ENCODE measurements at regions not wholly inside any gene's neighbourhood (a gene's known extent, or its start where the extent isn't known, plus 50 kb on each side); places are given as distances from the start of the nearest gene placed in this dataset.
"Not testable (repeated sequence)": the region's sequence is repeated elsewhere in the genome, so short reads cannot be mapped to it uniquely, and the experiment has no call there.

GRCh38 chr13:40043764-40044163 is 388.3 kb downstream of the COG6 start:
- no peak for DNase-seq (ENCODE audit: low read depth)

GRCh38 chr13:40047322-40047771 is 391.9 kb downstream of the COG6 start:
- no peak for DNase-seq (ENCODE audit: low read depth)

GRCh38 chr13:40048551-40048950 is 393.1 kb downstream of the COG6 start:
- no peak for DNase-seq (ENCODE audit: low read depth)

- no peak for DNase-seq (ENCODE audit: low read depth)
Observed at GRCh38 chr13:40052954-40053353, 397.5 kb downstream of the COG6 start.

- DNase-seq (ENCODE audit: low read depth): no peak
Observed at GRCh38 chr13:40053401-40053800, 397.9 kb downstream of the COG6 start.

GRCh38 chr13:40054422-40054821 is 399.0 kb downstream of the COG6 start:
- DNase-seq (ENCODE audit: low read depth): not testable (repeated sequence)

GRCh38 chr13:40056898-40057619 is 401.6 kb downstream of the COG6 start:
- no peak for DNase-seq (ENCODE audit: low read depth)

- DNase-seq (ENCODE audit: low read depth): no peak
Observed at GRCh38 chr13:40058757-40059236, 403.3 kb downstream of the COG6 start.

- DNase-seq (ENCODE audit: low read depth): no peak
Observed at GRCh38 chr13:40059540-40060232, 404.2 kb downstream of the COG6 start.

- no peak for DNase-seq (ENCODE audit: low read depth)
Observed at GRCh38 chr13:40060296-40061007, 405.0 kb downstream of the COG6 start.

- no peak for DNase-seq (ENCODE audit: low read depth)
Observed at GRCh38 chr13:40061466-40062450, 406.3 kb downstream of the COG6 start.

GRCh38 chr13:40063278-40063698 is 407.8 kb downstream of the COG6 start:
- no peak for DNase-seq (ENCODE audit: low read depth)

GRCh38 chr13:40063703-40064102 is 408.2 kb downstream of the COG6 start:
- no peak for DNase-seq (ENCODE audit: low read depth)

GRCh38 chr13:40064154-40065097 is 409.0 kb downstream of the COG6 start:
- no peak for DNase-seq (ENCODE audit: low read depth)

- peak; percentile 62 for DNase-seq (ENCODE audit: low read depth)
Observed at GRCh38 chr13:40069173-40070044, 413.9 kb downstream of the COG6 start.

- DNase-seq (ENCODE audit: low read depth): no peak
Observed at GRCh38 chr13:40070357-40070756, 414.9 kb downstream of the COG6 start.

GRCh38 chr13:40072663-40073120 is 417.2 kb downstream of the COG6 start:
- DNase-seq (ENCODE audit: low read depth): no peak

- no peak for DNase-seq (ENCODE audit: low read depth)
Observed at GRCh38 chr13:40074338-40074737, 418.9 kb downstream of the COG6 start.

- DNase-seq (ENCODE audit: low read depth): no peak
Observed at GRCh38 chr13:40075281-40075680, 419.8 kb downstream of the COG6 start.

Data from stimulated activated CD4-positive, alpha-beta T cell treated with anti-CD3 and anti-CD28 coated beads, Interleukin-2, amount 100 ng/mL, for 4 hours (primary cell).